BE2C (cell line): ENCODE measurements at regions not wholly inside any gene's neighbourhood (a gene's known extent, or its start where the extent isn't known, plus 50 kb on each side); places are given as distances from the start of the nearest gene placed in this dataset.

ENCODE experiments used
- DNase-seq: peaks from one replicate; pipeline ENCODE4 v3.0.0-alpha.2; 2020
- H3K27me3 ChIP-seq: fragments of 250-450 bp; sonication (Bioruptor Pico); 2 replicates; pipeline ENCODE4 v1.5.1; 2020; ENCODE audit warnings: mild to moderate bottlenecking
- H3K36me3 ChIP-seq: fragments of 250-450 bp; sonication (Bioruptor Pico); 2 replicates; pipeline ENCODE4 v1.5.1; 2020; ENCODE audit warnings: mild to moderate bottlenecking
- H3K4me1 ChIP-seq: fragments of 250-450 bp; sonication (Bioruptor Pico); 2 replicates; pipeline ENCODE4 v1.5.1; 2020
- H3K4me3 ChIP-seq: 2 replicates; pipeline ENCODE4 v1.5.1; 2011; ENCODE audit warnings: low read depth, low read length
- H3K9me3 ChIP-seq: fragments of 250-450 bp; sonication (Bioruptor Pico); 2 replicates; pipeline ENCODE4 v1.5.1; 2020
- CTCF ChIP-seq: IDR thresholded peaks from 2 replicates; pipeline ENCODE4 v1.5.1; 2012; ENCODE audit warnings: mild to moderate bottlenecking, low read depth, low read length

GRCh38 chr19:28374971-28375370, 838.0 kb downstream of the UQCRFS1 start:
- no peaks in the 10 kb centered on the region for H3K36me3 ChIP-seq
- H3K9me3 ChIP-seq = no peaks in the 10 kb centered on the region
- H3K27me3 ChIP-seq = no peaks in the 10 kb centered on the region
- no peak for TF ChIP-seq CTCF
- H3K4me1 ChIP-seq = no peaks in the 10 kb centered on the region
- no peak for DNase-seq
- no peak overlapping the region for H3K4me3 ChIP-seq

- no peaks in the 10 kb centered on the region for H3K27me3 ChIP-seq
- no peaks in the 10 kb centered on the region for H3K36me3 ChIP-seq
- TF ChIP-seq CTCF = no peak
- H3K9me3 ChIP-seq = no peaks in the 10 kb centered on the region
- no peak for DNase-seq
- no peaks in the 10 kb centered on the region for H3K4me1 ChIP-seq
- no peak overlapping the region for H3K4me3 ChIP-seq
These were observed 840.2 kb downstream of the UQCRFS1 start for GRCh38 chr19:28372576-28373247.

- no peaks in the 10 kb centered on the region for H3K4me1 ChIP-seq
- no peaks in the 10 kb centered on the region for H3K36me3 ChIP-seq
- no peak overlapping the region for H3K4me3 ChIP-seq
- no peaks in the 10 kb centered on the region for H3K27me3 ChIP-seq
- no peaks in the 10 kb centered on the region for H3K9me3 ChIP-seq
- no peak for DNase-seq
- no peak for TF ChIP-seq CTCF
These were observed 845.8 kb downstream of the UQCRFS1 start for GRCh38 chr19:28367146-28367545.

GRCh38 chr19:28363254-28363653, 849.7 kb downstream of the UQCRFS1 start:
- Histone ChIP-seq H3K27me3 (no peaks in the 10 kb centered on the region), H3K9me3 (no peaks in the 10 kb centered on the region; the same call in 1 of the 2 replicates), H3K4me3 (no peak overlapping the region), H3K36me3 (no peaks in the 10 kb centered on the region), H3K4me1 (no peaks in the 10 kb centered on the region)
- TF ChIP-seq CTCF = no peak
- DNase-seq = no peak

GRCh38 chr19:28359431-28360414, 853.2 kb downstream of the UQCRFS1 start:
- Histone ChIP-seq H3K4me1 (no peaks in the 10 kb centered on the region), H3K27me3 (no peaks in the 10 kb centered on the region), H3K36me3 (no peaks in the 10 kb centered on the region), H3K4me3 (no peak overlapping the region), H3K9me3 (no peaks in the 10 kb centered on the region; the same call in 1 of the 2 replicates)
- no peak for DNase-seq
- TF ChIP-seq CTCF = no peak
